ENCODE measurements at regions not wholly inside any gene's neighbourhood (a gene's known extent, or its start where the extent isn't known, plus 50 kb on each side); places are given as distances from the start of the nearest gene placed in this dataset.

- Histone ChIP-seq H3K9ac (ENCODE audit: low read length) (no peak overlapping the region), H3K27ac (ENCODE audit: low read depth, low read length) (no peak overlapping the region), H3K36me3 (ENCODE audit: control insufficient read depth, insufficient read depth, low read length) (no peaks in the 10 kb centered on the region), H3K4me1 (ENCODE audit: control insufficient read depth, insufficient read depth, low read length) (no peaks in the 10 kb centered on the region), H3K4me3 (ENCODE audit: low read length) (no peak overlapping the region), H3K27me3 (ENCODE audit: control insufficient read depth, insufficient read depth, low read length) (peaks cover 2% of the 10 kb centered on the region)
Observed at GRCh38 chr22:49111085-49111484, 716.6 kb downstream of the BRD1 start.

DNA sequence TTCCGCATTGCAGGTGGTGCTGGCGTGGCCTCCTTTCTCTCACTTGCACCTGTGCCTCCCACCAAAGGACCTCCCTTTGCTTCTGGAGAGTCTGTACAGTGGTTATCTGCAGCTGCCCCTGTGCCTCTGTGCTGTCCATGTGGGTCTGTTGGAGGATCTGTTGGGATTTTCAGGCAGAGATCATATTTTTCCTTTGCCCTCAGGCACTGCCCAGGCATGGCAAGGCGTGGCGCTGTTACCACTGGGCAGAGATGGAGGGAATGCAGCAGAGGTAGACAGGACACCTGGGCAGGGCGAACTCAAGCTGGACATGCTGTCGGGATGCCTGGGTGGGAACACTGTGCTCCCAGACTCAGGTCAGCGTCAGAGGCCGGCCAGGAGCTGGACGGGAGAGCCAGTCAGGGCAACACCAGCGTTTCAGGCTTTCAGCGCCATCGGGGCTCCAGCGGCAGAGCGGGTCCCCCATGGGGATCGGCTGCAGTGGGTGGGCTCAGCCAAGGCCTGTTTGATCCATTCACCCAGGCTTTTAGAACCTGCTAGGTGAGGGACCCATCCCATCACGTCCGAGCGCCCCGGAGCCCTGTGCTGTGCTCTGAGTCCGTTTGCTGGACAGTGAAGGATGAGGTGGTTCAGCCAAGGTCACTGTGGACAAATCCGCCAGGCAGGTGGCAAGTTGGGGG lies 718.9 kb downstream of the BRD1 start:
- H3K36me3 ChIP-seq (ENCODE audit: control insufficient read depth, insufficient read depth, low read length) = no peaks in the 10 kb centered on the region
- H3K9ac ChIP-seq (ENCODE audit: low read length) = no peak overlapping the region
- no peaks in the 10 kb centered on the region for H3K4me1 ChIP-seq (ENCODE audit: control insufficient read depth, insufficient read depth, low read length)
- H3K4me3 ChIP-seq (ENCODE audit: low read length) = no peak overlapping the region
- no peak overlapping the region for H3K27ac ChIP-seq (ENCODE audit: low read depth, low read length)
- H3K27me3 ChIP-seq (ENCODE audit: control insufficient read depth, insufficient read depth, low read length) = peaks cover 2% of the 10 kb centered on the region

DNA sequence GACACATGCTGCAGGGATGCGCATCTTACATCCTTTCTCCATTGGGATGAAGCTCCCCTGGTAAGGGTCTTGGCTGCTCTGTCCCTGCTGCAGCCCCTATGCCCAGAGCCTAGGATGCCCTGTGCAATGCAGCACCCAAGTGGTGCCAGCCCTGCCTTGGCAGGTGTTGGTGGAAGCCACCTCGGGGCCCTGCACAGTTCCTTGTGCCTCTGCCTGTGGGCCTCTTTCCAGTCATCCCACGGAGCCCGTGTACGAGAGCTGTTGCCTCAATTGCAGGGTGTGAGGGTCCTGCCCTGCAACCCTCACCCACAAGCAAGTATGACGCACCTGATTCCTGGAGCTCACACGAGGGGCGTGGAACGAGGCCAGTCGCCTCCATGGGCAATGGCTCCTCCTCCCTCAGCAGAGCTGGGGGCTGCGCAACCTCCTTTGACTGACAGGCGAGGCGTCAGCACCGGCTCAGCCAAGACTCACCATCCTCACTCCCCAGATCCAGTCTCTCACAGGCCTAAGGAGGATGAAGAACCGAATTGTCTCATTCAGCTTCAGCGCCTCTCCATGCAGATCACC lies 719.6 kb downstream of the BRD1 start:
- Histone ChIP-seq H3K27me3 (ENCODE audit: control insufficient read depth, insufficient read depth, low read length) (peaks cover 2% of the 10 kb centered on the region), H3K4me1 (ENCODE audit: control insufficient read depth, insufficient read depth, low read length) (no peaks in the 10 kb centered on the region), H3K36me3 (ENCODE audit: control insufficient read depth, insufficient read depth, low read length) (no peaks in the 10 kb centered on the region), H3K27ac (ENCODE audit: low read depth, low read length) (no peak overlapping the region), H3K9ac (ENCODE audit: low read length) (no peak overlapping the region), H3K4me3 (ENCODE audit: low read length) (no peak overlapping the region)

DNA sequence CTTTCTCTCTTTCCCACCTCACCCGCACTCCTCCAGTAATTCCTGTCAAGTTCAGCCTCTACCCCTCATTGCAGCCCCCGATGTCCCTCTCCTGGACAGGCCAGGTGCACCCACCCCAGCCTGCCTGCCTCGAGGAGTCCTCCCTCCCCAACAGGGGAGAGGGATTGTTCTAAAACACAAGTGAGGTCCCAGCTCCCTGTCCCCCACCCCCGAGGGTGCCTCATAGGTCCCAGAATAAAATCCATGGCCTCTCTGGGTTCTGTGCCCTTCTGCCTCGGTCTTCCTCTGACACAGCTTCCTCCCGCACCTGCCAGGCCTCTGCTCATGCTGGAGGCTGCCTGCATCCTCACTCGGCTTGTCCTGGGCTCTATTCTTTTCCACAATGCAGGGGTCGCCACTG lies 720.1 kb downstream of the BRD1 start:
- peaks cover 2% of the 10 kb centered on the region for H3K27me3 ChIP-seq (ENCODE audit: control insufficient read depth, insufficient read depth, low read length)
- no peaks in the 10 kb centered on the region for H3K4me1 ChIP-seq (ENCODE audit: control insufficient read depth, insufficient read depth, low read length)
- H3K4me3 ChIP-seq (ENCODE audit: low read length) = no peak overlapping the region
- H3K36me3 ChIP-seq (ENCODE audit: control insufficient read depth, insufficient read depth, low read length) = no peaks in the 10 kb centered on the region
- H3K9ac ChIP-seq (ENCODE audit: low read length) = no peak overlapping the region
- no peak overlapping the region for H3K27ac ChIP-seq (ENCODE audit: low read depth, low read length)

DNA sequence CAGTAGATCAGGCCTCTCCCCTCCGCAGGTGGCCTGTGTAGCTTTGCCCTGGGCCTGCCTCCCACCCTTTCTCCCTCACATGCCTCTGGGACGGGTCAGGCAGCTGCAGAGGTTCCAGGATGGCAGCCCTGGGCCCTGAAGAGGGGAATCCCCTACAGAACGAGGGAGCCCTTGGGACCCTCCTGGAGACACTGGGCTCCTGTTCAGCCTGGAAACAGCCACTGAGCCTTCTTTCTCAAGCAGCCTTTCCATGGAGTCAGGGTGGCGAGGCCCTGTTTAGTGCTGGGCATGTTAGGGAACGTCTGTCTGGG lies 720.9 kb downstream of the BRD1 start:
- H3K9ac ChIP-seq (ENCODE audit: low read length) = no peak overlapping the region
- no peak overlapping the region for H3K4me3 ChIP-seq (ENCODE audit: low read length)
- H3K4me1 ChIP-seq (ENCODE audit: control insufficient read depth, insufficient read depth, low read length) = no peaks in the 10 kb centered on the region
- H3K27ac ChIP-seq (ENCODE audit: low read depth, low read length) = no peak overlapping the region
- H3K36me3 ChIP-seq (ENCODE audit: control insufficient read depth, insufficient read depth, low read length) = no peaks in the 10 kb centered on the region
- peaks cover 2% of the 10 kb centered on the region for H3K27me3 ChIP-seq (ENCODE audit: control insufficient read depth, insufficient read depth, low read length)

- H3K27ac ChIP-seq (ENCODE audit: low read depth, low read length) = no peak overlapping the region
- H3K4me1 ChIP-seq (ENCODE audit: control insufficient read depth, insufficient read depth, low read length) = no peaks in the 10 kb centered on the region
- no peak overlapping the region for H3K4me3 ChIP-seq (ENCODE audit: low read length)
- H3K9ac ChIP-seq (ENCODE audit: low read length) = no peak overlapping the region
- no peaks in the 10 kb centered on the region for H3K36me3 ChIP-seq (ENCODE audit: control insufficient read depth, insufficient read depth, low read length)
- H3K27me3 ChIP-seq (ENCODE audit: control insufficient read depth, insufficient read depth, low read length) = peaks cover 2% of the 10 kb centered on the region
Observed at GRCh38 chr22:49106096-49106841, 721.4 kb downstream of the BRD1 start.

DNA sequence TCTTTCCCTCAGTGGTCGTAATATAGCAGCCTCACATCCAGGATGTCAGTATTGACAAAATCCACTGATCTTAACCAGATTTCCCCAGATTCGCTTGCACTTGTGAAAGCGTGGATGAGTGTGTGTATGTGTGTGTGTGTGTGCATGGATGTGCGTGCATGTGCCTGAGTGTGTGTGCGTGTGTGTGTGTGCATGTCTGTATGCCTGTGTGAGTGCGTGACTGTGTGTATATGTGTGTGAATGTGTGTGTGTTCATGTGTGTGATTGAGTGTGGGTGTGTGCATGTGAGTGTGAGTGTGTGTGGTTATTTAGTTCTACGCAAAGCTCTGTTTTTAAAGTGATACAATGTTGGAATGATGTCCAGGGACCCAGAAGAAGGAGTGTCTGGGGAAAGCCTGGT lies 723.2 kb downstream of the BRD1 start:
- Histone ChIP-seq H3K9ac (ENCODE audit: low read length) (no peak overlapping the region), H3K4me1 (ENCODE audit: control insufficient read depth, insufficient read depth, low read length) (no peaks in the 10 kb centered on the region), H3K27ac (ENCODE audit: low read depth, low read length) (no peak overlapping the region), H3K27me3 (ENCODE audit: control insufficient read depth, insufficient read depth, low read length) (peaks cover 2% of the 10 kb centered on the region), H3K36me3 (ENCODE audit: control insufficient read depth, insufficient read depth, low read length) (no peaks in the 10 kb centered on the region), H3K4me3 (ENCODE audit: low read length) (no peak overlapping the region)

DNA sequence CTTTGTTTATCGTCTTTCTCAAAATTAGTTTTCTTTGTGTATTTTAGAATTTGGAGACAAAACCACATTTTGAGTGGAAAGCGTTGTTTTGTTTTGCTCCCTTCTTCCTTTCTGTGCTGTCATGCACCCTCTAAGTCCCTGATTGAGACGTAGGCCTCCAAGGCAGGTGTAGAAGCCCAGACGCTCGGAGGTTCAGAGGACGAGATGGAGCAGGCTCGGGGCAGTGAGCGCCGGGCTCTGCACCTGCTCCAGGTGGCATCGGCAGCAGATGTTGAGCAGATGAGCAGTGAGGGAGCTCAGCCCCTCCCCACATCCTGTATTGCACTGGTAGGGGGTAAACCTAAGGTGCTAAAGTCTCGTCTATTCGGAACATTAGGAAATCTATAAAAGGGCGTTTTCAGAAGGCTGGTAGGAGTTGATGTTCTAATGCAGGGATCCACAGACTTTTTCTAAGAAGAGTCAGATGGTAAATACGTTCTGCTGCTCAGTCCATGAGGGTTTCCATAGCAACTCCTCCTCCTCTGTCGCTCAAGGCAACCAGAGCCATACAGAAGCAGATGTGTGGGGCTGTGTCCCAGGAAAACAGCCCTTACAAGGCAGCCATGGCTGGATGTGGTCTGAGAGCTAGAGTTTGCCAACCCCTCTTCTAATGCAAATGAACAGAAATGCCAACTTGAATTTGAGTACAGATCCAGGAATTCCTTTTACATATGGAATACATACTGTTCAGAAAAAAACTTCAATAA lies 724.2 kb downstream of the BRD1 start:
- H3K4me1 ChIP-seq (ENCODE audit: control insufficient read depth, insufficient read depth, low read length) = no peaks in the 10 kb centered on the region
- H3K4me3 ChIP-seq (ENCODE audit: low read length) = no peak overlapping the region
- no peak overlapping the region for H3K9ac ChIP-seq (ENCODE audit: low read length)
- H3K27ac ChIP-seq (ENCODE audit: low read depth, low read length) = no peak overlapping the region
- H3K27me3 ChIP-seq (ENCODE audit: control insufficient read depth, insufficient read depth, low read length) = peaks cover 2% of the 10 kb centered on the region
- H3K36me3 ChIP-seq (ENCODE audit: control insufficient read depth, insufficient read depth, low read length) = no peaks in the 10 kb centered on the region

GRCh38 chr22:49102367-49102766 lies 725.3 kb downstream of the BRD1 start:
- no peaks in the 10 kb centered on the region for H3K4me1 ChIP-seq (ENCODE audit: control insufficient read depth, insufficient read depth, low read length)
- no peak overlapping the region for H3K4me3 ChIP-seq (ENCODE audit: low read length)
- H3K27me3 ChIP-seq (ENCODE audit: control insufficient read depth, insufficient read depth, low read length) = peaks cover 2% of the 10 kb centered on the region
- no peak overlapping the region for H3K27ac ChIP-seq (ENCODE audit: low read depth, low read length)
- no peaks in the 10 kb centered on the region for H3K36me3 ChIP-seq (ENCODE audit: control insufficient read depth, insufficient read depth, low read length)
- H3K9ac ChIP-seq (ENCODE audit: low read length) = no peak overlapping the region

GRCh38 chr22:49101873-49102272 lies 725.8 kb downstream of the BRD1 start:
- H3K4me3 ChIP-seq (ENCODE audit: low read length) = no peak overlapping the region
- no peak overlapping the region for H3K9ac ChIP-seq (ENCODE audit: low read length)
- H3K36me3 ChIP-seq (ENCODE audit: control insufficient read depth, insufficient read depth, low read length) = no peaks in the 10 kb centered on the region
- no peaks in the 10 kb centered on the region for H3K4me1 ChIP-seq (ENCODE audit: control insufficient read depth, insufficient read depth, low read length)
- H3K27ac ChIP-seq (ENCODE audit: low read depth, low read length) = no peak overlapping the region
- no peaks in the 10 kb centered on the region for H3K27me3 ChIP-seq (ENCODE audit: control insufficient read depth, insufficient read depth, low read length)

GRCh38 chr22:49101225-49101624 lies 726.4 kb downstream of the BRD1 start:
- no peak overlapping the region for H3K4me3 ChIP-seq (ENCODE audit: low read length)
- H3K27ac ChIP-seq (ENCODE audit: low read depth, low read length) = no peak overlapping the region
- H3K36me3 ChIP-seq (ENCODE audit: control insufficient read depth, insufficient read depth, low read length) = no peaks in the 10 kb centered on the region
- H3K9ac ChIP-seq (ENCODE audit: low read length) = no peak overlapping the region
- no peaks in the 10 kb centered on the region for H3K27me3 ChIP-seq (ENCODE audit: control insufficient read depth, insufficient read depth, low read length)
- no peaks in the 10 kb centered on the region for H3K4me1 ChIP-seq (ENCODE audit: control insufficient read depth, insufficient read depth, low read length)

GRCh38 chr22:49100773-49101172 lies 726.9 kb downstream of the BRD1 start:
- no peaks in the 10 kb centered on the region for H3K4me1 ChIP-seq (ENCODE audit: control insufficient read depth, insufficient read depth, low read length)
- no peak overlapping the region for H3K9ac ChIP-seq (ENCODE audit: low read length)
- no peaks in the 10 kb centered on the region for H3K36me3 ChIP-seq (ENCODE audit: control insufficient read depth, insufficient read depth, low read length)
- no peak overlapping the region for H3K4me3 ChIP-seq (ENCODE audit: low read length)
- H3K27me3 ChIP-seq (ENCODE audit: control insufficient read depth, insufficient read depth, low read length) = no peaks in the 10 kb centered on the region
- no peak overlapping the region for H3K27ac ChIP-seq (ENCODE audit: low read depth, low read length)
